HepG2 (cell line): ENCODE measurements at regions not wholly inside any gene's neighbourhood (a gene's known extent, or its start where the extent isn't known, plus 50 kb on each side); places are given as distances from the start of the nearest gene placed in this dataset.

ENCODE experiments used
- ATAC-seq: fragments of 200-7000 bp; cut with Tn5 transposase; 3 replicates; pipeline ENCODE4 v1.9.1; 2020; ENCODE audit warnings: mild to moderate bottlenecking, moderate library complexity
- BruUV-seq: library from RNA; stranded (reverse); fragments of 400-500 nt; replicated peaks from 2 replicates; lab custom pipeline; 2021; lab: Mats Ljungman, UMichigan
- CTCF ChIA-PET: fragments of 300-600 bp; formaldehyde crosslinking; extraction: SDS; loops from one replicate; lab custom pipeline; 2021; ENCODE audit warnings: low total read pairs, inconsistent platforms, low intra/inter-chr PET ratio; lab: Yijun Ruan, JAX
- POLR2A ChIA-PET: fragments of 350-600 bp; sonication (Branson Sonifier 250); formaldehyde crosslinking; loops from one replicate; lab custom pipeline; 2020; ENCODE audit warnings: antibody characterized with exemption, inconsistent platforms; lab: Yijun Ruan, JAX
- DNase-seq: peaks from one replicate; pipeline ENCODE4 v3.0.0-alpha.2; 2015; ENCODE audit warnings: low spot score
- FAIRE-seq: peaks from 3 replicates; lab custom pipeline; 2011; peaks lifted over from hg19 to GRCh38; lab: Jason Lieb, UNC
- H2AFZ ChIP-seq: one replicate; pipeline ENCODE4 v1.6.1; 2011; ENCODE audit warnings: low read length, inconsistent platforms
- H3K27ac ChIP-seq: fragments of 300-600 bp; 3 replicates; pipeline ENCODE4 v1.8.0; 2011; ENCODE audit warnings: mixed run types, mild to moderate bottlenecking, mixed read lengths, low read length, inconsistent platforms; ENCODE audit not compliant: insufficient read depth; ENCODE audit errors: extremely low read length
- H3K27me3 ChIP-seq, 2 experiments: fragments of 200-600 bp in 1 of 2; 2 replicates in 1 of 2; 3 replicates in 1 of 2; pipeline versions ENCODE4 v1.6.0 to v1.8.0; 2011; ENCODE audit warnings: low read length in 2 of 2, mild to moderate bottlenecking in 2 of 2, moderate library complexity in 2 of 2, inconsistent platforms in 1 of 2; ENCODE audit not compliant: insufficient read depth in 2 of 2, control insufficient read depth in 1 of 2
- H3K36me3 ChIP-seq, 2 experiments: fragments of 200-600 bp in 1 of 2; replicated peaks in 1 of 2; 2 replicates in 1 of 2; 3 replicates in 1 of 2; pipeline versions ENCODE4 v1.5.1 to v1.8.0; 2011; ENCODE audit warnings: low read length in 2 of 2, inconsistent platforms in 1 of 2; ENCODE audit not compliant: insufficient read depth in 2 of 2, control insufficient read depth in 1 of 2
- H3K4me1 ChIP-seq: 2 replicates; pipeline ENCODE4 v1.5.1; 2012; ENCODE audit warnings: low read length, inconsistent platforms; ENCODE audit not compliant: insufficient read depth
- H3K4me2 ChIP-seq: 2 replicates; pipeline ENCODE4 v1.6.0; 2011; ENCODE audit warnings: low read depth, low read length, inconsistent platforms
- H3K4me3 ChIP-seq, 3 experiments: fragments of 200-600 bp in 1 of 3; sonication (generic), shearing (Covaris generic) in 1 of 3; replicated peaks in 1 of 3; 2 replicates each; pipeline ENCODE4 v1.5.1; 2011 to 2016; ENCODE audit warnings: low read length in 3 of 3, inconsistent platforms in 2 of 3, low read depth in 2 of 3, mild to moderate bottlenecking in 2 of 3, control low read depth in 1 of 3, mixed read lengths in 1 of 3; ENCODE audit not compliant: insufficient read depth in 1 of 3
- H3K79me2 ChIP-seq: one replicate; pipeline ENCODE4 v1.6.1; 2011; ENCODE audit warnings: low read length, inconsistent platforms; ENCODE audit not compliant: insufficient read depth
- H3K9ac ChIP-seq: 2 replicates; pipeline ENCODE4 v1.6.0; 2011; ENCODE audit warnings: mild to moderate bottlenecking, low read depth, low read length, inconsistent platforms; ENCODE audit not compliant: insufficient read depth
- H3K9me3 ChIP-seq: 2 replicates; pipeline ENCODE4 v1.5.1; 2012; ENCODE audit warnings: mild to moderate bottlenecking, low read length
- H4K20me1 ChIP-seq: 2 replicates; pipeline ENCODE4 v1.6.0; 2011; ENCODE audit warnings: inconsistent platforms, mild to moderate bottlenecking, low read length, moderate library complexity; ENCODE audit not compliant: insufficient read depth
- NAIF1 ChIP-seq: sonication (generic); formaldehyde crosslinking; IDR thresholded peaks from 2 replicates; pipeline ENCODE4 v1.5.0; 2020; ENCODE audit warnings: mild to moderate bottlenecking, missing genetic modification reagents, borderline replicate concordance
- NCOA2 ChIP-seq: sonication (generic); formaldehyde crosslinking; IDR thresholded peaks from 2 replicates; pipeline ENCODE4 v1.8.0; 2022; ENCODE audit warnings: inconsistent platforms
- ZBTB21 ChIP-seq: sonication (generic); formaldehyde crosslinking; IDR thresholded peaks from 2 replicates; pipeline ENCODE4 v1.4.0; 2020; ENCODE audit warnings: missing genetic modification reagents
- ZNF605 ChIP-seq: sonication (generic); formaldehyde crosslinking; IDR thresholded peaks from 2 replicates; pipeline ENCODE4 v1.8.0; 2022; ENCODE audit warnings: mild to moderate bottlenecking, missing genetic modification reagents
- ZNF749 ChIP-seq: sonication (generic); formaldehyde crosslinking; IDR thresholded peaks from 2 replicates; pipeline ENCODE4 v1.8.0; 2022; ENCODE audit warnings: mild to moderate bottlenecking, missing genetic modification reagents, moderate library complexity, borderline replicate concordance
- WGBS: methylation state at CpG from one replicate; pipeline ENCODE4 v1.1.6; 2017; ENCODE audit warnings: low lambda C conversion rate; 5-methylcytosine and 5-hydroxymethylcytosine counted together
- in situ Hi-C: cut with HindIII; loops from 2 replicates; pipeline ENCODE4 v1.10.0; 2017; ENCODE audit warnings: low pct_unique_long_range_greater_than_20kb; ENCODE audit not compliant: extremely low pct_ligation_motif_present
- intact Hi-C: fragments of 100-400 bp; cut with micrococcal nuclease; formaldehyde crosslinking; loops from one replicate; pipeline ENCODE4 v1.10.0; 2022; ENCODE audit not compliant: unreplicated experiment
- TF ChIP-seq, protein P1 (sequence below): sonication (generic); formaldehyde crosslinking; IDR thresholded peaks from 2 replicates; pipeline ENCODE4 v1.5.1; 2020; ENCODE audit warnings: mild to moderate bottlenecking, missing genetic modification reagents, moderate library complexity
- TF ChIP-seq, protein P2 (sequence below): IDR thresholded peaks from 2 replicates; pipeline ENCODE4 v1.6.1; 2016; ENCODE audit warnings: low read depth, control low read depth
- TF ChIP-seq, protein P3 (sequence below): IDR thresholded peaks from 2 replicates; pipeline ENCODE4 v1.6.1; 2016; ENCODE audit warnings: mild to moderate bottlenecking, missing biosample characterization, missing genetic modification reagents

DNA sequence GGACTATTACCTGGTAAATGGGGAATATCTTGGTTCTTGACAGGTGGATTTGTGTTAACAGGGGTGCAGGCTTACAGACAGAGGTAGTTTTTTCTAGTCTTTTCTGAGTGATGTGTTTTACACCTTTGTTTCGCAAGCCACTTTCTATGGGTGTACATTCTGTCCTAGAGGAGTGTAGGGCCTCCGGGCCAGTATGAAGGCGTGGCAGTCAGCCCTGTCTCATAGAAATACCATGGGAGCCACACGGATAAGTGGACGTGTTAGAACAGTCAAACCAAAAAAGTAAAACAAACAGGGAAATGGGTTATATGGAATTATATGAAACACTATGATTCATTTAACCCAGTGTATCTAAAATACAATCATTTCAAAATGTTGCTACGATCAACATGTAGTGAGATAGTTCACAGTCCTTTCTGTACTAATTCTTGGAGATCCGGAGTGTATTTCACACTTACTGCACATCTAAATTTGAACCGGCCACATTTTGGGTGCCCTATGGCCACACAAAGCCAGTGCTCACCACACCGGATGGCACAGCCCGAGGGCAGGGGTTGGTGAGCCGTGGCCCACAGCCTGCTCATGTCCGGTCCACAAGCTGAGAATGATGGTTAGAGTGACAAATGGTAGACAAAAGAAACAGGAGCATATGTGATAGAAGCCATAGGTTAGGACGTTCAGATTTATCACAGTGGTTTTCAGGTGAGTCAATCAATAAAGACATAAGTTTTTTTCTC, 80.1 kb upstream of the IRX4 start:
- no peak overlapping the region for H3K4me3 ChIP-seq
- ATAC-seq (no peak), FAIRE-seq (no peak), DNase-seq (no peak)
- no peak overlapping the region for H3K4me2 ChIP-seq
- no peaks in the 10 kb centered on the region for H3K4me1 ChIP-seq
- H3K27me3 ChIP-seq: peaks cover 3 to 39% of the 10 kb centered on the region in 2 experiments; a peak in 4 of 5 replicates
- H3K9me3 ChIP-seq: no peaks in the 10 kb centered on the region
- no TSS peak for BruUV-seq
- in situ Hi-C loops: no loop called here
- H3K9ac ChIP-seq: no peak overlapping the region
- no peak overlapping the region for H3K27ac ChIP-seq
- H2AFZ ChIP-seq: no peak overlapping the region
- TF ChIP-seq NCOA2 (CRISPR knock-in tag) (no peak), ZBTB21 (no peak), NAIF1 (CRISPR knock-in tag) (no peak), ZNF605 (CRISPR knock-in tag) (no peak), ZNF749 (CRISPR knock-in tag) (no peak)
- TF ChIP-seq, protein P1, sequence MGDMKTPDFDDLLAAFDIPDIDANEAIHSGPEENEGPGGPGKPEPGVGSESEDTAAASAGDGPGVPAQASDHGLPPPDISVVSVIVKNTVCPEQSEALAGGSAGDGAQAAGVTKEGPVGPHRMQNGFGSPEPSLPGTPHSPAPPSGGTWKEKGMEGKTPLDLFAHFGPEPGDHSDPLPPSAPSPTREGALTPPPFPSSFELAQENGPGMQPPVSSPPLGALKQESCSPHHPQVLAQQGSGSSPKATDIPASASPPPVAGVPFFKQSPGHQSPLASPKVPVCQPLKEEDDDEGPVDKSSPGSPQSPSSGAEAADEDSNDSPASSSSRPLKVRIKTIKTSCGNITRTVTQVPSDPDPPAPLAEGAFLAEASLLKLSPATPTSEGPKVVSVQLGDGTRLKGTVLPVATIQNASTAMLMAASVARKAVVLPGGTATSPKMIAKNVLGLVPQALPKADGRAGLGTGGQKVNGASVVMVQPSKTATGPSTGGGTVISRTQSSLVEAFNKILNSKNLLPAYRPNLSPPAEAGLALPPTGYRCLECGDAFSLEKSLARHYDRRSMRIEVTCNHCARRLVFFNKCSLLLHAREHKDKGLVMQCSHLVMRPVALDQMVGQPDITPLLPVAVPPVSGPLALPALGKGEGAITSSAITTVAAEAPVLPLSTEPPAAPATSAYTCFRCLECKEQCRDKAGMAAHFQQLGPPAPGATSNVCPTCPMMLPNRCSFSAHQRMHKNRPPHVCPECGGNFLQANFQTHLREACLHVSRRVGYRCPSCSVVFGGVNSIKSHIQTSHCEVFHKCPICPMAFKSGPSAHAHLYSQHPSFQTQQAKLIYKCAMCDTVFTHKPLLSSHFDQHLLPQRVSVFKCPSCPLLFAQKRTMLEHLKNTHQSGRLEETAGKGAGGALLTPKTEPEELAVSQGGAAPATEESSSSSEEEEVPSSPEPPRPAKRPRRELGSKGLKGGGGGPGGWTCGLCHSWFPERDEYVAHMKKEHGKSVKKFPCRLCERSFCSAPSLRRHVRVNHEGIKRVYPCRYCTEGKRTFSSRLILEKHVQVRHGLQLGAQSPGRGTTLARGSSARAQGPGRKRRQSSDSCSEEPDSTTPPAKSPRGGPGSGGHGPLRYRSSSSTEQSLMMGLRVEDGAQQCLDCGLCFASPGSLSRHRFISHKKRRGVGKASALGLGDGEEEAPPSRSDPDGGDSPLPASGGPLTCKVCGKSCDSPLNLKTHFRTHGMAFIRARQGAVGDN: no peak
- TF ChIP-seq, protein P2, sequence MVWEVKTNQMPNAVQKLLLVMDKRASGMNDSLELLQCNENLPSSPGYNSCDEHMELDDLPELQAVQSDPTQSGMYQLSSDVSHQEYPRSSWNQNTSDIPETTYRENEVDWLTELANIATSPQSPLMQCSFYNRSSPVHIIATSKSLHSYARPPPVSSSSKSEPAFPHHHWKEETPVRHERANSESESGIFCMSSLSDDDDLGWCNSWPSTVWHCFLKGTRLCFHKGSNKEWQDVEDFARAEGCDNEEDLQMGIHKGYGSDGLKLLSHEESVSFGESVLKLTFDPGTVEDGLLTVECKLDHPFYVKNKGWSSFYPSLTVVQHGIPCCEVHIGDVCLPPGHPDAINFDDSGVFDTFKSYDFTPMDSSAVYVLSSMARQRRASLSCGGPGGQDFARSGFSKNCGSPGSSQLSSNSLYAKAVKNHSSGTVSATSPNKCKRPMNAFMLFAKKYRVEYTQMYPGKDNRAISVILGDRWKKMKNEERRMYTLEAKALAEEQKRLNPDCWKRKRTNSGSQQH (CRISPR knock-in tag): no peak
- TF ChIP-seq, protein P3, sequence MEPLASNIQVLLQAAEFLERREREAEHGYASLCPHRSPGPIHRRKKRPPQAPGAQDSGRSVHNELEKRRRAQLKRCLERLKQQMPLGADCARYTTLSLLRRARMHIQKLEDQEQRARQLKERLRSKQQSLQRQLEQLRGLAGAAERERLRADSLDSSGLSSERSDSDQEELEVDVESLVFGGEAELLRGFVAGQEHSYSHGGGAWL (CRISPR knock-in tag): no peak
- WGBS: 11% methylated on average over 13 of the region's 13 CpGs
- H3K79me2 ChIP-seq: no peaks in the 10 kb centered on the region
- intact Hi-C loops: no loop called here
- no peaks in the 10 kb centered on the region for H3K36me3 ChIP-seq
- POLR2A ChIA-PET: no interaction called here
- no peaks in the 10 kb centered on the region for H4K20me1 ChIP-seq
- CTCF ChIA-PET: no interaction called here
